BJ (cell line): ENCODE measurements at regions not wholly inside any gene's neighbourhood (a gene's known extent, or its start where the extent isn't known, plus 50 kb on each side); places are given as distances from the start of the nearest gene placed in this dataset.

Experiments used
- CTCF ChIA-PET: fragments of 350-600 bp; formaldehyde crosslinking; extraction: SDS; loops from one replicate; lab custom pipeline; 2021; ENCODE audit warnings: antibody characterized with exemption, inconsistent platforms; lab: Yijun Ruan, JAX
- POLR2A ChIA-PET: fragments of 300-600 bp; sonication (Branson Sonifier 250); formaldehyde crosslinking; extraction: SDS; loops from one replicate; lab custom pipeline; 2021; ENCODE audit warnings: antibody characterized with exemption; lab: Charles Lee
- DNase-seq: peaks from one replicate; pipeline ENCODE4 v3.0.0-alpha.2; 2011; ENCODE audit warnings: low read depth
- H3K27me3 ChIP-seq: 2 replicates; pipeline ENCODE4 v1.6.0; 2011; ENCODE audit warnings: low read length; ENCODE audit not compliant: control insufficient read depth, insufficient read depth
- H3K36me3 ChIP-seq: 2 replicates; pipeline ENCODE4 v1.5.1; 2011; ENCODE audit warnings: low read length; ENCODE audit not compliant: control insufficient read depth, insufficient read depth
- H3K4me3 ChIP-seq: 2 replicates; pipeline ENCODE4 v1.5.1; 2011; ENCODE audit warnings: low read depth, mild to moderate bottlenecking, control low read depth, low read length
- TF ChIP-seq, protein P1 (sequence below): IDR thresholded peaks from 2 replicates; pipeline ENCODE4 v1.5.1; 2011; ENCODE audit warnings: low read depth, mild to moderate bottlenecking, control low read depth, inconsistent platforms, low read length, moderate library complexity; ENCODE audit not compliant: insufficient read depth

DNA sequence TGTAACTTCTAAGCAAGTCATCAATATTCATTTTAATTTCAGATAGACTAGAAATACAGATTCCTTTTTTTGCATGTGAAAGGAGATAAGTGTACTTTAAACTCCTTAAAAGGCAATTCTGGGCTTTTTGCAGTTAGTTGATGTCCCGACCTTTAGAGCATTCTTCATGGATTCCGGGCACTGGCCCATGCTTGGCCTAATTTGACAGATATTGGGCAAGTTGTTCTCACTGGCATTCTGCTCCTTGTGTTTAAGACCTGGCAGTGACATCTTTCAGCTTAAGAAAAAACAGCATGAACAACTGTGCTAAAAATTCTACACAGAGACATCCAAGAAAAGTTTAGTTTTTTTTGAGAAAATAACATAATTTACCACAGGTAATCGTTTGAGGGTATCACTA lies 1037.2 kb downstream of the PCDH18 start:
- CTCF ChIA-PET: no interaction called here
- POLR2A ChIA-PET: no interaction called here
- Histone ChIP-seq H3K36me3 (no peaks in the 10 kb centered on the region), H3K27me3 (no peaks in the 10 kb centered on the region), H3K4me3 (no peak overlapping the region)
- DNase-seq: no peak
- TF ChIP-seq, protein P1, sequence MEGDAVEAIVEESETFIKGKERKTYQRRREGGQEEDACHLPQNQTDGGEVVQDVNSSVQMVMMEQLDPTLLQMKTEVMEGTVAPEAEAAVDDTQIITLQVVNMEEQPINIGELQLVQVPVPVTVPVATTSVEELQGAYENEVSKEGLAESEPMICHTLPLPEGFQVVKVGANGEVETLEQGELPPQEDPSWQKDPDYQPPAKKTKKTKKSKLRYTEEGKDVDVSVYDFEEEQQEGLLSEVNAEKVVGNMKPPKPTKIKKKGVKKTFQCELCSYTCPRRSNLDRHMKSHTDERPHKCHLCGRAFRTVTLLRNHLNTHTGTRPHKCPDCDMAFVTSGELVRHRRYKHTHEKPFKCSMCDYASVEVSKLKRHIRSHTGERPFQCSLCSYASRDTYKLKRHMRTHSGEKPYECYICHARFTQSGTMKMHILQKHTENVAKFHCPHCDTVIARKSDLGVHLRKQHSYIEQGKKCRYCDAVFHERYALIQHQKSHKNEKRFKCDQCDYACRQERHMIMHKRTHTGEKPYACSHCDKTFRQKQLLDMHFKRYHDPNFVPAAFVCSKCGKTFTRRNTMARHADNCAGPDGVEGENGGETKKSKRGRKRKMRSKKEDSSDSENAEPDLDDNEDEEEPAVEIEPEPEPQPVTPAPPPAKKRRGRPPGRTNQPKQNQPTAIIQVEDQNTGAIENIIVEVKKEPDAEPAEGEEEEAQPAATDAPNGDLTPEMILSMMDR: no peak

DNA sequence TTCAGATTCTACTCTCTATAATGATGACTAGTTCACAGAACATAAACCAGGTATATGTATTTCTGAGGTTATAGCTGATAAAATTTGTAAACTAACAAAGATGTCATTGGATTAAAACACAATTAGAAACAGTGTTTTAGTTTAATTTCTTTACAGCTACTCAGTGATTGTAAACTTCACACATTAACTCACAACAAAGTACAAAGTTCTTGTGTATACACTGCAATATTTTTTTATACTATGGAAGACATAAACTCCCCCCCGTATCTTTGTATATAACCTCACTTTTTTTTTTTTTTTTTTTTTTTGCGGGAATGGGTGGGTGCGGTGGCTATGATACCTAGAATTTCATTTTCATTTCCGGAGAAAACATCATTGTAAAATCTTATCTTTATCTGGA lies 1043.2 kb downstream of the PCDH18 start:
- no peak for DNase-seq
- TF ChIP-seq, protein P1: no peak
- ChIA-PET CTCF (no interaction called here), POLR2A (no interaction called here)
- Histone ChIP-seq H3K27me3 (no peaks in the 10 kb centered on the region), H3K4me3 (no peak overlapping the region), H3K36me3 (no peaks in the 10 kb centered on the region)

DNA sequence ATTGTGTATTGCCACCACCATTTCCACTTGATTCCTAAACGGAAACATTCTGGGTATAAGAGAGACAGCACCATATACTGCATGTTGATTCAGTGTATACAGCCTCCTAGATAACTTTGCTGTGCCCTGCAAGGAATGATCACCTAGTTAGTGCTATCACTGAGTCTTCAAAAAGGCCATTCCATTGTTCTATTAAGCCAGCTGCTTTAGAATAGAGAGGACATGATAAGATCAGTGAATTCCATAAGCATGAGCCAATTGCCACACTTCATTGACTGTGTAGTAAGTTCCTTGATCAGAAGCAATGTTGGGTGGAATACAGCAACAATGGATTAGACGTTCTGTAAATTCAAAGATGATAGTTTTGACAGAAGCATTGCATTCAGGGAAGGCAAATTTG lies 1047.3 kb downstream of the PCDH18 start:
- Histone ChIP-seq H3K4me3 (no peak overlapping the region), H3K36me3 (no peaks in the 10 kb centered on the region), H3K27me3 (no peaks in the 10 kb centered on the region)
- CTCF ChIA-PET: no interaction called here
- TF ChIP-seq, protein P1: no peak
- POLR2A ChIA-PET: no interaction called here
- no peak for DNase-seq

DNA sequence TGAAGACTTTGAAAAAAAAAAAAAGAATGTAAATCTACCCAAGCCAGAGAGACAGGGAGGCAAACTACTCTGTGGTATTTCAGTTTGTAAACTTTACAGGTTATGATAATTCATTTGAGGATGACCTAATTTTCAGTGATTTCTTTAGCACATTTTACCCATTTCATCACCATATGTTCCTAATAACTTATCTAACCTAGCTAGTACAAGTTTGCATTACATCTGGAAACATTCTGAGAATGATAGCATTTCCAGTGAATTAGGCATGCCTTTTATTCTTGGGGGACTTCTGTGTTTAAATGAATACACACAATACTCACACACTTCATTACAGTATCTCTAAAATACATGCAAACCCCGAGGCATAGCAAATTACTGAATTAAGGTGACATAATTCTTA lies 1055.5 kb downstream of the PCDH18 start:
- DNase-seq: no peak
- CTCF ChIA-PET: no interaction called here
- Histone ChIP-seq H3K36me3 (no peaks in the 10 kb centered on the region), H3K27me3 (no peaks in the 10 kb centered on the region), H3K4me3 (no peak overlapping the region)
- TF ChIP-seq, protein P1: no peak
- POLR2A ChIA-PET: no interaction called here

DNA sequence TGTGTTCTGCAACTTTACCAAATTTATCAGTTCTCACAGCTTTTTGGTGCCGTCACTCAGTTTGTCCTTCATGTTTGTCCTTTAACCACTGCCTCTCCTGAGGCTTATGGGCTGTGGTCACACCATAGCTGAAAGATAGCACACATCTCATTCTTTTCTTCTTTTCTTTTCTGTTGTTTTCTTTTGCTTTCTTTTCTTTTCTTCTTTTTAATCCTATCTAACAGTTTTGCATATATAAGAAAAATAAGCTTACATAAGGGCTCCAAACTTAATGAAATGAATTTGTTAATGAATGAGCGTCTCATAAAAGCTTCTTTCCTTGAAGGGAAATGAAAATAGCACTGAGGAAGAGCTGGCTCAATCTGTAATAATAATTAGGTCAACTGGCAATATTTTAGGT lies 1061.2 kb downstream of the PCDH18 start:
- POLR2A ChIA-PET: no interaction called here
- no peak for DNase-seq
- no peaks in the 10 kb centered on the region for H3K27me3 ChIP-seq
- TF ChIP-seq, protein P1: no peak
- CTCF ChIA-PET: no interaction called here
- no peak overlapping the region for H3K4me3 ChIP-seq
- no peaks in the 10 kb centered on the region for H3K36me3 ChIP-seq
